GM19043 (cell line): ENCODE measurements at regions not wholly inside any gene's neighbourhood (a gene's known extent, or its start where the extent isn't known, plus 50 kb on each side); places are given as distances from the start of the nearest gene placed in this dataset.

Source experiments
- ATAC-seq: cut with Tn5 transposase; IDR thresholded peaks from one replicate; pipeline ENCODE4 v1.9.1; 2021; ENCODE audit warnings: low read depth; ENCODE audit not compliant: unreplicated experiment

- ATAC-seq = no peak
Measured at GRCh38 chr2:206368484-206368883, 74.8 kb upstream of the ADAM23 start.

- ATAC-seq = no peak
Measured at GRCh38 chr2:206368933-206369569, 74.3 kb upstream of the ADAM23 start.

- no peak for ATAC-seq
Measured at GRCh38 chr2:206375956-206376355, 67.4 kb upstream of the ADAM23 start.

DNA sequence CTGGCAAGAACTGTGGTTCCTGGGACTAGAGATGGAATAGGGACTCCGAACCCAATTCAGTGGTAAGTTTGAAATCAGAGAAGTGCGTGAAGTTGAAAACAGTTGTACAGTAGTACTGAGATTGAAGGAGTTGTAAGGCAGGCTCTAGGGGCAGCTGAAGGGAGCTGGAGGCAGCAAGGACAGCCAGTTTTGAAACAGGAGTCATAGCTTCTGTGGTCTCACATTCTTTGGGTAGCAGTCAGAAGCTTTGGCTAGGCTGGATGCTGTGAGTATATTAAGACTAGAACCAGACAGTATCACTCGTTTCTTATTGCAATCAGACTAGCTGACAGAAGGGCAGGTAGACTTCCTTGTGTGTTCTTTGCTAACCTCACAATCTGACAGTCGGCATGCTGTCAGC, 64.5 kb upstream of the ADAM23 start:
- no peak for ATAC-seq

- ATAC-seq = no peak
Measured at GRCh38 chr2:206379266-206379665, 64.1 kb upstream of the ADAM23 start.

DNA sequence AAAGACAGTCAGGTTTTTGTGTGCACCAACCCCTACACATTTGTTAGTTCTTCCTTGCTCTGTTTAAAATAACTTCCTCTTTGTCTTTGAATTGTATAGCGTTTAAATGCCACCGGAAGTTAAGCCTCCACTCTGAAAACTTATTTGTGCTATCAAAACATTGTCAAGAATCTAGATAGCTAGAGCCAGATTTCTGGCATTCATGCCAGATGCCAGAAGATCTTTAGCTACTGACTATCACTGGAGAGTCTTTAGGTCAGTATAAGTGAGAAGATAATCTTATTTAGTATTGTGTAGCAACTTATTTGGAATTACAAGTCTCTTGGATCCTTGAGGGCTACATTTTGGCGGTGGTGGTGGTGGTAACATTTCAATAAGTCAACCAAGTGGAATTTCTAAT, 63.4 kb upstream of the ADAM23 start:
- no peak for ATAC-seq

DNA sequence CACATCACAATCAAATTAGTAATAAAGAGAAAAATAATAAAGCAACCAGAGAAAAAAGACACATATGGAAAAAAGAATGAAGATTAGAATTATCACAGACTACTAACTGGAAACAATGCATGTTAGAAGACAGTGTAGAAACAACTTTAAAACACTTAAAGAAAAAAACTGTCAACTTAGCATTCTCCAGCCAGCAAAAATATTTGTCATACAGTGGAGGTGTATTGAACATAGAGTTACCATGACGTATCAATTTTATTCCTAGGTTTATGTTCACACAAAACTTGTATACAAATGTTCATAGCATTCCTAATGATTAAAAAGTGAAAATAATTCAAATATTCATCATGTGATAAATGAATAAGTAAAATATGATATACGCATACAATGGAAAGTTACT, 61.5 kb upstream of the ADAM23 start:
- ATAC-seq = no peak

GRCh38 chr2:206383669-206384068, 59.7 kb upstream of the ADAM23 start:
- ATAC-seq = no peak

GRCh38 chr2:206387808-206388207, 55.5 kb upstream of the ADAM23 start:
- no peak for ATAC-seq

- ATAC-seq = no peak
Measured at GRCh38 chr2:206388698-206389097, 54.6 kb upstream of the ADAM23 start.

DNA sequence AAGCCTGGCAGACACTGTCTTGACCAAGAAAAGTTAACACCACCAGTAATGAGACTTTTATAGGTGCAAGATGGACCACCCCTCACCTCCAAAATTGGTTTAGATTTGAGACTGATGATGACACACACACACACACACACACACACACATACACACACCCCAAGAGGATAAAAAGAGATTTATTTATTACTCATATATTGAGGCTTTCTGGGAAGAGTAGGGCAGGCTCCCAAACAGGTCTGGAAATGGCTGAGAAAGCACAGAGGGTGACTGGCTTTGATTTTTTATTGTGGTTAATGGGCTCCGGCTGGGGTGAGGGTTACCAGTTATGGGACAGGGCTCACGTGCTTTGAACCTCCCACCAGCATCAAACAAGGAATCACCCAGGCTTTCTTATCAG, 54.2 kb upstream of the ADAM23 start:
- no peak for ATAC-seq

GRCh38 chr2:206390181-206390580, 53.2 kb upstream of the ADAM23 start:
- ATAC-seq = no peak

- peak; percentile 97 for ATAC-seq
Measured at GRCh38 chr2:206392118-206392517, 51.2 kb upstream of the ADAM23 start.
